ENCODE measurements at regions not wholly inside any gene's neighbourhood (a gene's known extent, or its start where the extent isn't known, plus 50 kb on each side); places are given as distances from the start of the nearest gene placed in this dataset.
"Not testable (repeated sequence)": the region's sequence is repeated elsewhere in the genome, so short reads cannot be mapped to it uniquely, and the experiment has no call there.

- Histone ChIP-seq H3K36me3 (ENCODE audit: control insufficient read depth, low read depth, low read length) (no peaks in the 10 kb centered on the region), H3K4me1 (ENCODE audit: control insufficient read depth, low read depth, low read length) (no peaks in the 10 kb centered on the region), H3K27ac (ENCODE audit: low read length) (no peak overlapping the region), H3K9me3 (ENCODE audit: control insufficient read depth, low read depth, low read length) (no peaks in the 10 kb centered on the region), H3K27me3 (ENCODE audit: control insufficient read depth, insufficient read depth, low read length) (no peaks in the 10 kb centered on the region), H3K4me3 (ENCODE audit: low read length) (no peak overlapping the region), H3K9ac (ENCODE audit: low read length) (no peak overlapping the region)
Measured at GRCh38 chr1:185559151-185559550, 175.0 kb upstream of the HMCN1 start.

- Histone ChIP-seq H3K4me1 (ENCODE audit: control insufficient read depth, low read depth, low read length) (no peaks in the 10 kb centered on the region), H3K27me3 (ENCODE audit: control insufficient read depth, insufficient read depth, low read length) (no peaks in the 10 kb centered on the region), H3K9me3 (ENCODE audit: control insufficient read depth, low read depth, low read length) (no peaks in the 10 kb centered on the region), H3K36me3 (ENCODE audit: control insufficient read depth, low read depth, low read length) (no peaks in the 10 kb centered on the region), H3K4me3 (ENCODE audit: low read length) (no peak overlapping the region), H3K9ac (ENCODE audit: low read length) (no peak overlapping the region), H3K27ac (ENCODE audit: low read length) (no peak overlapping the region)
Measured at GRCh38 chr1:185556561-185556960, 177.6 kb upstream of the HMCN1 start.

GRCh38 chr1:185555743-185556142 is 178.4 kb upstream of the HMCN1 start:
- no peaks in the 10 kb centered on the region for H3K36me3 ChIP-seq (ENCODE audit: control insufficient read depth, low read depth, low read length)
- H3K4me1 ChIP-seq (ENCODE audit: control insufficient read depth, low read depth, low read length), result no peaks in the 10 kb centered on the region
- H3K9ac ChIP-seq (ENCODE audit: low read length), result no peak overlapping the region
- no peaks in the 10 kb centered on the region for H3K27me3 ChIP-seq (ENCODE audit: control insufficient read depth, insufficient read depth, low read length)
- no peaks in the 10 kb centered on the region for H3K9me3 ChIP-seq (ENCODE audit: control insufficient read depth, low read depth, low read length)
- no peak overlapping the region for H3K27ac ChIP-seq (ENCODE audit: low read length)
- no peak overlapping the region for H3K4me3 ChIP-seq (ENCODE audit: low read length)

- Histone ChIP-seq H3K9ac (ENCODE audit: low read length) (no peak overlapping the region), H3K9me3 (ENCODE audit: control insufficient read depth, low read depth, low read length) (no peaks in the 10 kb centered on the region), H3K36me3 (ENCODE audit: control insufficient read depth, low read depth, low read length) (no peaks in the 10 kb centered on the region), H3K4me3 (ENCODE audit: low read length) (no peak overlapping the region), H3K27me3 (ENCODE audit: control insufficient read depth, insufficient read depth, low read length) (no peaks in the 10 kb centered on the region), H3K27ac (ENCODE audit: low read length) (no peak overlapping the region), H3K4me1 (ENCODE audit: control insufficient read depth, low read depth, low read length) (no peaks in the 10 kb centered on the region)
Measured at GRCh38 chr1:185551008-185551407, 183.2 kb upstream of the HMCN1 start.

- peaks cover 6% of the 10 kb centered on the region for H3K4me1 ChIP-seq (ENCODE audit: control insufficient read depth, low read depth, low read length)
- H3K27ac ChIP-seq (ENCODE audit: low read length), result no peak overlapping the region
- no peaks in the 10 kb centered on the region for H3K36me3 ChIP-seq (ENCODE audit: control insufficient read depth, low read depth, low read length)
- no peaks in the 10 kb centered on the region for H3K27me3 ChIP-seq (ENCODE audit: control insufficient read depth, insufficient read depth, low read length)
- no peak overlapping the region for H3K9ac ChIP-seq (ENCODE audit: low read length)
- no peak overlapping the region for H3K4me3 ChIP-seq (ENCODE audit: low read length)
- H3K9me3 ChIP-seq (ENCODE audit: control insufficient read depth, low read depth, low read length), result no peaks in the 10 kb centered on the region
Measured at GRCh38 chr1:185549906-185550305, 184.3 kb upstream of the HMCN1 start.

- Histone ChIP-seq H3K36me3 (ENCODE audit: control insufficient read depth, low read depth, low read length) (no peaks in the 10 kb centered on the region), H3K27ac (ENCODE audit: low read length) (no peak overlapping the region), H3K4me1 (ENCODE audit: control insufficient read depth, low read depth, low read length) (peaks cover 11% of the 10 kb centered on the region), H3K4me3 (ENCODE audit: low read length) (no peak overlapping the region), H3K9ac (ENCODE audit: low read length) (no peak overlapping the region), H3K9me3 (ENCODE audit: control insufficient read depth, low read depth, low read length) (no peaks in the 10 kb centered on the region), H3K27me3 (ENCODE audit: control insufficient read depth, insufficient read depth, low read length) (peaks cover 3% of the 10 kb centered on the region)
Measured at GRCh38 chr1:185546029-185546428, 188.2 kb upstream of the HMCN1 start.

GRCh38 chr1:185541871-185542301 is 192.3 kb upstream of the HMCN1 start:
- Histone ChIP-seq H3K9ac (ENCODE audit: low read length) (no peak overlapping the region), H3K27ac (ENCODE audit: low read length) (no peak overlapping the region), H3K36me3 (ENCODE audit: control insufficient read depth, low read depth, low read length) (no peaks in the 10 kb centered on the region), H3K4me3 (ENCODE audit: low read length) (no peak overlapping the region), H3K27me3 (ENCODE audit: control insufficient read depth, insufficient read depth, low read length) (peaks cover 10% of the 10 kb centered on the region), H3K4me1 (ENCODE audit: control insufficient read depth, low read depth, low read length) (peaks cover 21% of the 10 kb centered on the region), H3K9me3 (ENCODE audit: control insufficient read depth, low read depth, low read length) (no peaks in the 10 kb centered on the region)

GRCh38 chr1:185540295-185540694 is 193.9 kb upstream of the HMCN1 start:
- H3K9ac ChIP-seq (ENCODE audit: low read length), result no peak overlapping the region
- H3K36me3 ChIP-seq (ENCODE audit: control insufficient read depth, low read depth, low read length), result no peaks in the 10 kb centered on the region
- peaks cover 17% of the 10 kb centered on the region for H3K4me1 ChIP-seq (ENCODE audit: control insufficient read depth, low read depth, low read length)
- peaks cover 10% of the 10 kb centered on the region for H3K27me3 ChIP-seq (ENCODE audit: control insufficient read depth, insufficient read depth, low read length)
- H3K27ac ChIP-seq (ENCODE audit: low read length), result no peak overlapping the region
- H3K9me3 ChIP-seq (ENCODE audit: control insufficient read depth, low read depth, low read length), result no peaks in the 10 kb centered on the region
- no peak overlapping the region for H3K4me3 ChIP-seq (ENCODE audit: low read length)

- Histone ChIP-seq H3K4me1 (ENCODE audit: control insufficient read depth, low read depth, low read length) (peaks cover 9% of the 10 kb centered on the region), H3K27ac (ENCODE audit: low read length) (no peak overlapping the region), H3K9ac (ENCODE audit: low read length) (no peak overlapping the region), H3K9me3 (ENCODE audit: control insufficient read depth, low read depth, low read length) (no peaks in the 10 kb centered on the region), H3K27me3 (ENCODE audit: control insufficient read depth, insufficient read depth, low read length) (peaks cover 10% of the 10 kb centered on the region), H3K36me3 (ENCODE audit: control insufficient read depth, low read depth, low read length) (no peaks in the 10 kb centered on the region), H3K4me3 (ENCODE audit: low read length) (no peak overlapping the region)
Measured at GRCh38 chr1:185539277-185539943, 194.8 kb upstream of the HMCN1 start.

GRCh38 chr1:185538309-185538898 is 195.8 kb upstream of the HMCN1 start:
- not testable (repeated sequence) for H3K36me3 ChIP-seq (ENCODE audit: control insufficient read depth, low read depth, low read length); H3K4me1 ChIP-seq (ENCODE audit: control insufficient read depth, low read depth, low read length); H3K4me3 ChIP-seq (ENCODE audit: low read length); H3K27ac ChIP-seq (ENCODE audit: low read length); H3K9me3 ChIP-seq (ENCODE audit: control insufficient read depth, low read depth, low read length); H3K9ac ChIP-seq (ENCODE audit: low read length)
- H3K27me3 ChIP-seq (ENCODE audit: control insufficient read depth, insufficient read depth, low read length), result peaks cover 10% of the 10 kb centered on the region

- peaks cover 9% of the 10 kb centered on the region for H3K4me1 ChIP-seq (ENCODE audit: control insufficient read depth, low read depth, low read length)
- no peak overlapping the region for H3K4me3 ChIP-seq (ENCODE audit: low read length)
- H3K27ac ChIP-seq (ENCODE audit: low read length), result no peak overlapping the region
- no peaks in the 10 kb centered on the region for H3K36me3 ChIP-seq (ENCODE audit: control insufficient read depth, low read depth, low read length)
- no peaks in the 10 kb centered on the region for H3K9me3 ChIP-seq (ENCODE audit: control insufficient read depth, low read depth, low read length)
- H3K9ac ChIP-seq (ENCODE audit: low read length), result no peak overlapping the region
- H3K27me3 ChIP-seq (ENCODE audit: control insufficient read depth, insufficient read depth, low read length), result peaks cover 7% of the 10 kb centered on the region
Measured at GRCh38 chr1:185537596-185537995, 196.6 kb upstream of the HMCN1 start.
